GM12872 (cell line): ENCODE measurements at regions not wholly inside any gene's neighbourhood (a gene's known extent, or its start where the extent isn't known, plus 50 kb on each side); places are given as distances from the start of the nearest gene placed in this dataset.
A peak's percentile ranks its signal among the peaks of the same experiment; 100 is the strongest.

Experiments
- CTCF ChIP-seq: IDR thresholded peaks from 3 replicates; pipeline ENCODE4 v1.5.1; 2011; ENCODE audit warnings: low read depth, mild to moderate bottlenecking, low read length, moderate library complexity; ENCODE audit not compliant: insufficient read depth

GRCh38 chr19:27802293-27802692, 1410.7 kb downstream of the UQCRFS1 start:
- peak; percentile 17; the same call in 1 of the 3 replicates for TF ChIP-seq CTCF

GRCh38 chr19:27796540-27796939, 1416.4 kb downstream of the UQCRFS1 start:
- TF ChIP-seq CTCF = no peak

- TF ChIP-seq CTCF = no peak
These were observed 1416.9 kb downstream of the UQCRFS1 start for GRCh38 chr19:27796073-27796472.

- TF ChIP-seq CTCF = no peak
These were observed 1417.6 kb downstream of the UQCRFS1 start for GRCh38 chr19:27795369-27795768.

GRCh38 chr19:27794494-27795042, 1418.4 kb downstream of the UQCRFS1 start:
- no peak for TF ChIP-seq CTCF

GRCh38 chr19:27793644-27794493, 1419.1 kb downstream of the UQCRFS1 start:
- TF ChIP-seq CTCF = no peak

GRCh38 chr19:27793128-27793643, 1419.8 kb downstream of the UQCRFS1 start:
- TF ChIP-seq CTCF = no peak
